ENCODE measurements at regions not wholly inside any gene's neighbourhood (a gene's known extent, or its start where the extent isn't known, plus 50 kb on each side); places are given as distances from the start of the nearest gene placed in this dataset.

GRCh38 chr10:28970231-28970630, 292.9 kb downstream of the BAMBI start:
- Histone ChIP-seq H4K20me1 (ENCODE audit: insufficient read depth, low read length) (no peaks in the 10 kb centered on the region), H3K27me3 (ENCODE audit: insufficient read depth, low read length) (no peaks in the 10 kb centered on the region), H3K79me2 (ENCODE audit: insufficient read depth, low read length) (no peaks in the 10 kb centered on the region), H3K36me3 (ENCODE audit: insufficient read depth, low read length) (no peaks in the 10 kb centered on the region), H3K9me2 (ENCODE audit: low read depth, low read length) (no peaks in the 10 kb centered on the region), H3K9ac (ENCODE audit: low read length) (no peak overlapping the region), H3K9me3 (ENCODE audit: low read length) (no peaks in the 10 kb centered on the region), H3K4me3 (ENCODE audit: low read depth, low read length, poor library complexity, severe bottlenecking) (no peak overlapping the region), H3K4me2 (ENCODE audit: low read length) (no peak overlapping the region), H3K4me1 (ENCODE audit: insufficient read depth, low read length, severe bottlenecking) (no peaks in the 10 kb centered on the region), H3F3A (ENCODE audit: insufficient read depth, low read length) (no peaks in the 10 kb centered on the region), H3K27ac (ENCODE audit: low read depth, low read length, poor library complexity, severe bottlenecking) (no peak overlapping the region), H2AFZ (ENCODE audit: low read length) (no peak overlapping the region)
- TF ChIP-seq EZH2 (IDR thresholded peaks at IDR 0.05; ENCODE audit: borderline replicate concordance, low read length) (no peak), CTCF (IDR thresholded peaks at IDR 0.05; ENCODE audit: low read length) (no peak)

- Histone ChIP-seq H3K4me1 (ENCODE audit: insufficient read depth, low read length, severe bottlenecking) (no peaks in the 10 kb centered on the region), H3K9ac (ENCODE audit: low read length) (no peak overlapping the region), H4K20me1 (ENCODE audit: insufficient read depth, low read length) (no peaks in the 10 kb centered on the region), H3K4me3 (ENCODE audit: low read depth, low read length, poor library complexity, severe bottlenecking) (no peak overlapping the region), H2AFZ (ENCODE audit: low read length) (no peak overlapping the region), H3K79me2 (ENCODE audit: insufficient read depth, low read length) (no peaks in the 10 kb centered on the region), H3K4me2 (ENCODE audit: low read length) (no peak overlapping the region), H3K27me3 (ENCODE audit: insufficient read depth, low read length) (no peaks in the 10 kb centered on the region), H3K9me3 (ENCODE audit: low read length) (no peaks in the 10 kb centered on the region), H3K36me3 (ENCODE audit: insufficient read depth, low read length) (no peaks in the 10 kb centered on the region), H3F3A (ENCODE audit: insufficient read depth, low read length) (no peaks in the 10 kb centered on the region), H3K27ac (ENCODE audit: low read depth, low read length, poor library complexity, severe bottlenecking) (no peak overlapping the region), H3K9me2 (ENCODE audit: low read depth, low read length) (no peaks in the 10 kb centered on the region)
- TF ChIP-seq CTCF (IDR thresholded peaks at IDR 0.05; ENCODE audit: low read length) (no peak), EZH2 (IDR thresholded peaks at IDR 0.05; ENCODE audit: borderline replicate concordance, low read length) (no peak)
These were observed 293.9 kb downstream of the BAMBI start for GRCh38 chr10:28971255-28971654.

GRCh38 chr10:28971764-28972163, 294.4 kb downstream of the BAMBI start:
- Histone ChIP-seq H3K9ac (ENCODE audit: low read length) (no peak overlapping the region), H3K4me2 (ENCODE audit: low read length) (no peak overlapping the region), H3K9me2 (ENCODE audit: low read depth, low read length) (no peaks in the 10 kb centered on the region), H2AFZ (ENCODE audit: low read length) (no peak overlapping the region), H3F3A (ENCODE audit: insufficient read depth, low read length) (no peaks in the 10 kb centered on the region), H3K4me3 (ENCODE audit: low read depth, low read length, poor library complexity, severe bottlenecking) (no peak overlapping the region), H3K27ac (ENCODE audit: low read depth, low read length, poor library complexity, severe bottlenecking) (no peak overlapping the region), H4K20me1 (ENCODE audit: insufficient read depth, low read length) (no peaks in the 10 kb centered on the region), H3K79me2 (ENCODE audit: insufficient read depth, low read length) (no peaks in the 10 kb centered on the region), H3K9me3 (ENCODE audit: low read length) (no peaks in the 10 kb centered on the region), H3K27me3 (ENCODE audit: insufficient read depth, low read length) (no peaks in the 10 kb centered on the region), H3K4me1 (ENCODE audit: insufficient read depth, low read length, severe bottlenecking) (no peaks in the 10 kb centered on the region), H3K36me3 (ENCODE audit: insufficient read depth, low read length) (no peaks in the 10 kb centered on the region)
- no peak for TF ChIP-seq EZH2 (IDR thresholded peaks at IDR 0.05; ENCODE audit: borderline replicate concordance, low read length)
- no peak for TF ChIP-seq CTCF (IDR thresholded peaks at IDR 0.05; ENCODE audit: low read length)

Measured in OCI-LY1 (cell line).